Immature natural killer cell (primary cell): ENCODE measurements at regions not wholly inside any gene's neighbourhood (a gene's known extent, or its start where the extent isn't known, plus 50 kb on each side); places are given as distances from the start of the nearest gene placed in this dataset.

Experiments used
- DNase-seq, 3 donors: peaks; one replicate each; pipeline ENCODE4 v3.0.0; 2022; ENCODE audit warnings: mixed read lengths in 1 of 3
- H3K27ac Mint-ChIP-seq, 6 donors: one replicate each; pipeline ENCODE4 v1.8.0; 2020; ENCODE audit warnings: mixed read lengths in 6 of 6, mild to moderate bottlenecking in 5 of 6, inconsistent platforms in 4 of 6, moderate library complexity in 3 of 6
- H3K27me3 Mint-ChIP-seq, 3 donors: one replicate each; pipeline ENCODE4 v1.8.0; 2020 to 2021; ENCODE audit warnings: low read depth in 3 of 3, mild to moderate bottlenecking in 3 of 3, mixed read lengths in 3 of 3, moderate library complexity in 3 of 3, inconsistent platforms in 1 of 3
- H3K36me3 Mint-ChIP-seq, 3 donors: one replicate each; pipeline ENCODE4 v1.8.0; 2020; ENCODE audit warnings: mixed read lengths in 3 of 3, inconsistent platforms in 2 of 3, mild to moderate bottlenecking in 2 of 3
- H3K4me1 Mint-ChIP-seq, 2 donors: one replicate each; pipeline ENCODE4 v1.8.0; 2020; ENCODE audit warnings: inconsistent platforms in 2 of 2, mild to moderate bottlenecking in 2 of 2, mixed read lengths in 2 of 2, moderate library complexity in 1 of 2
- H3K4me3 Mint-ChIP-seq, 5 donors: one replicate each; pipeline ENCODE4 v1.8.0; 2020; ENCODE audit warnings: mild to moderate bottlenecking in 5 of 5, mixed read lengths in 5 of 5, inconsistent platforms in 3 of 5, moderate library complexity in 3 of 5
- H3K9me3 Mint-ChIP-seq, 6 donors: one replicate each; pipeline ENCODE4 v1.8.0; 2020; ENCODE audit warnings: mild to moderate bottlenecking in 6 of 6, mixed read lengths in 6 of 6, inconsistent platforms in 4 of 6, moderate library complexity in 3 of 6

GRCh38 chr21:16540966-16541727 is 811.4 kb downstream of the USP25 start:
- Mint-ChIP-seq H3K36me3 (no peaks in the 10 kb centered on the region), H3K4me3 (no peak overlapping the region), H3K9me3 (peaks cover 6 to 30% (median 17%) of the 10 kb centered on the region in 6 donors), H3K27ac (no peak overlapping the region), H3K4me1 (no peaks in the 10 kb centered on the region), H3K27me3 (no peaks in the 10 kb centered on the region)
- no peak for DNase-seq

GRCh38 chr21:16550118-16550517 is 820.3 kb downstream of the USP25 start:
- Mint-ChIP-seq H3K27me3 (peaks cover 0 to 2% (median 0%) of the 10 kb centered on the region in 3 donors), H3K27ac (no peak overlapping the region), H3K4me1 (no peaks in the 10 kb centered on the region), H3K36me3 (no peaks in the 10 kb centered on the region), H3K4me3 (no peak overlapping the region), H3K9me3 (peaks cover 6 to 36% (median 13%) of the 10 kb centered on the region in 6 donors)
- DNase-seq: no peak

- peaks cover 5 to 30% (median 12%) of the 10 kb centered on the region in 6 donors for H3K9me3 Mint-ChIP-seq
- no peak overlapping the region for H3K27ac Mint-ChIP-seq
Measured at GRCh38 chr21:16550917-16551741, 821.3 kb downstream of the USP25 start.

GRCh38 chr21:16552880-16553279 is 823.1 kb downstream of the USP25 start:
- Mint-ChIP-seq H3K27ac (no peak overlapping the region), H3K36me3 (peaks cover 0 to 4% (median 0%) of the 10 kb centered on the region in 3 donors), H3K4me3 (no peak overlapping the region), H3K4me1 (no peaks in the 10 kb centered on the region), H3K9me3 (peaks cover 8 to 43% (median 17%) of the 10 kb centered on the region in 6 donors), H3K27me3 (peaks cover 0 to 2% (median 0%) of the 10 kb centered on the region in 3 donors)
- DNase-seq: no peak

More at GRCh38 chr21:16550917-16551741, 821.3 kb downstream of the USP25 start:
- H3K36me3 Mint-ChIP-seq: no peaks in the 10 kb centered on the region
- peaks cover 0 to 2% (median 0%) of the 10 kb centered on the region in 3 donors for H3K27me3 Mint-ChIP-seq
- no peak overlapping the region for H3K4me3 Mint-ChIP-seq
- DNase-seq: no peak
- H3K4me1 Mint-ChIP-seq: no peaks in the 10 kb centered on the region

- no peaks in the 10 kb centered on the region for H3K4me1 Mint-ChIP-seq
- peaks cover 0 to 4% (median 0%) of the 10 kb centered on the region in 3 donors for H3K36me3 Mint-ChIP-seq
- H3K9me3 Mint-ChIP-seq: peaks cover 8 to 49% (median 19%) of the 10 kb centered on the region in 6 donors
- H3K4me3 Mint-ChIP-seq: no peak overlapping the region
- H3K27ac Mint-ChIP-seq: no peak overlapping the region
- no peak for DNase-seq
- peaks cover 0 to 2% (median 0%) of the 10 kb centered on the region in 3 donors for H3K27me3 Mint-ChIP-seq
Measured at GRCh38 chr21:16554503-16554902, 824.7 kb downstream of the USP25 start.

GRCh38 chr21:16563116-16563515 is 833.3 kb downstream of the USP25 start:
- Mint-ChIP-seq H3K4me1 (no peaks in the 10 kb centered on the region), H3K9me3 (peaks cover 2 to 28% (median 14%) of the 10 kb centered on the region in 6 donors), H3K36me3 (no peaks in the 10 kb centered on the region), H3K4me3 (no peak overlapping the region), H3K27ac (no peak overlapping the region), H3K27me3 (peaks cover 0 to 3% (median 0%) of the 10 kb centered on the region in 3 donors)
- DNase-seq: no peak

GRCh38 chr21:16563795-16564194 is 834.0 kb downstream of the USP25 start:
- H3K9me3 Mint-ChIP-seq: peaks cover 2 to 26% (median 14%) of the 10 kb centered on the region in 6 donors
- H3K4me1 Mint-ChIP-seq: no peaks in the 10 kb centered on the region
- no peak overlapping the region for H3K27ac Mint-ChIP-seq
- DNase-seq: no peak
- H3K4me3 Mint-ChIP-seq: no peak overlapping the region
- H3K36me3 Mint-ChIP-seq: no peaks in the 10 kb centered on the region
- peaks cover 0 to 3% (median 0%) of the 10 kb centered on the region in 3 donors for H3K27me3 Mint-ChIP-seq

- Mint-ChIP-seq H3K27me3 (peaks cover 0 to 3% (median 0%) of the 10 kb centered on the region in 3 donors), H3K27ac (no peak overlapping the region), H3K4me3 (no peak overlapping the region), H3K9me3 (peaks cover 2 to 29% (median 14%) of the 10 kb centered on the region in 6 donors), H3K36me3 (no peaks in the 10 kb centered on the region), H3K4me1 (no peaks in the 10 kb centered on the region)
- no peak for DNase-seq
Measured at GRCh38 chr21:16568244-16568643, 838.5 kb downstream of the USP25 start.

- Mint-ChIP-seq H3K4me3 (no peak overlapping the region), H3K27ac (no peak overlapping the region), H3K36me3 (no peaks in the 10 kb centered on the region), H3K4me1 (no peaks in the 10 kb centered on the region), H3K9me3 (peaks cover 2 to 32% (median 14%) of the 10 kb centered on the region in 6 donors), H3K27me3 (peaks cover 0 to 3% (median 0%) of the 10 kb centered on the region in 3 donors)
- DNase-seq: no peak
Measured at GRCh38 chr21:16568661-16569060, 838.9 kb downstream of the USP25 start.

GRCh38 chr21:16569679-16570078 is 839.9 kb downstream of the USP25 start:
- H3K4me1 Mint-ChIP-seq: no peaks in the 10 kb centered on the region
- no peaks in the 10 kb centered on the region for H3K36me3 Mint-ChIP-seq
- no peak overlapping the region for H3K4me3 Mint-ChIP-seq
- no peak overlapping the region for H3K27ac Mint-ChIP-seq
- H3K9me3 Mint-ChIP-seq: peaks cover 5 to 40% (median 17%) of the 10 kb centered on the region in 6 donors
- DNase-seq: no peak
- peaks cover 0 to 3% (median 0%) of the 10 kb centered on the region in 3 donors for H3K27me3 Mint-ChIP-seq

- Mint-ChIP-seq H3K4me1 (no peaks in the 10 kb centered on the region), H3K36me3 (no peaks in the 10 kb centered on the region), H3K9me3 (peaks cover 5 to 41% (median 21%) of the 10 kb centered on the region in 6 donors), H3K27ac (no peak overlapping the region), H3K27me3 (peaks cover 0 to 3% (median 0%) of the 10 kb centered on the region in 3 donors), H3K4me3 (no peak overlapping the region)
- no peak for DNase-seq
Measured at GRCh38 chr21:16570171-16570570, 840.4 kb downstream of the USP25 start.

GRCh38 chr21:16570856-16571255 is 841.1 kb downstream of the USP25 start:
- no peaks in the 10 kb centered on the region for H3K36me3 Mint-ChIP-seq
- no peaks in the 10 kb centered on the region for H3K4me1 Mint-ChIP-seq
- peaks cover 5 to 41% (median 22%) of the 10 kb centered on the region in 6 donors for H3K9me3 Mint-ChIP-seq
- peaks cover 0 to 3% (median 0%) of the 10 kb centered on the region in 3 donors for H3K27me3 Mint-ChIP-seq
- H3K4me3 Mint-ChIP-seq: no peak overlapping the region
- no peak overlapping the region for H3K27ac Mint-ChIP-seq
- DNase-seq: no peak

- Mint-ChIP-seq H3K4me3 (no peak overlapping the region), H3K36me3 (no peaks in the 10 kb centered on the region), H3K27me3 (peaks cover 0 to 3% (median 0%) of the 10 kb centered on the region in 3 donors), H3K4me1 (no peaks in the 10 kb centered on the region), H3K9me3 (peaks cover 6 to 46% (median 26%) of the 10 kb centered on the region in 6 donors), H3K27ac (no peak overlapping the region)
- no peak for DNase-seq
Measured at GRCh38 chr21:16571594-16571993, 841.8 kb downstream of the USP25 start.

GRCh38 chr21:16572032-16572431 is 842.2 kb downstream of the USP25 start:
- Mint-ChIP-seq H3K36me3 (no peaks in the 10 kb centered on the region), H3K27me3 (peaks cover 0 to 2% (median 0%) of the 10 kb centered on the region in 3 donors), H3K4me1 (no peaks in the 10 kb centered on the region), H3K9me3 (peaks cover 6 to 45% (median 23%) of the 10 kb centered on the region in 6 donors), H3K27ac (no peak overlapping the region), H3K4me3 (no peak overlapping the region)
- no peak for DNase-seq
